ENCODE measurements at regions not wholly inside any gene's neighbourhood (a gene's known extent, or its start where the extent isn't known, plus 50 kb on each side); places are given as distances from the start of the nearest gene placed in this dataset.
"Not testable (repeated sequence)": the region's sequence is repeated elsewhere in the genome, so short reads cannot be mapped to it uniquely, and the experiment has no call there.

DNA sequence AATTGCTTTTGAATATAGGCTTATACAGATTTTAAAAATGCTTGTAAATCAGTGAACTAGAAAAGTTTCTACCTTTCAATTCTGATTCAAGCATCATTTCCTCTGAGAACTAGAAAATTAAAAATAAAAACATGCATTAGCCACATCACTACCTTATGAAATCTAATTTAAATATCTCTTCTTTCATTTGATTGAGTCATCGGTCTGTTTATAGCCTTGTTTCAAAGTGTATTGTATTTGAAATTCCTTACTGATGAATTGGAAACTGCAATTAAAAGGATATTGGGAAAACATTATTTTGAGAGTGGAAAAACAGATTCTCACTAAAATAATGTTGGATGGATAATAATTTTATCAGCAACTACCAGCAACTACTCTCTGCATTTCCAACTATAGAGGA, 717.7 kb upstream of the FAM98A start:
- no peak for DNase-seq (ENCODE audit: low read depth in 2 of 2)

DNA sequence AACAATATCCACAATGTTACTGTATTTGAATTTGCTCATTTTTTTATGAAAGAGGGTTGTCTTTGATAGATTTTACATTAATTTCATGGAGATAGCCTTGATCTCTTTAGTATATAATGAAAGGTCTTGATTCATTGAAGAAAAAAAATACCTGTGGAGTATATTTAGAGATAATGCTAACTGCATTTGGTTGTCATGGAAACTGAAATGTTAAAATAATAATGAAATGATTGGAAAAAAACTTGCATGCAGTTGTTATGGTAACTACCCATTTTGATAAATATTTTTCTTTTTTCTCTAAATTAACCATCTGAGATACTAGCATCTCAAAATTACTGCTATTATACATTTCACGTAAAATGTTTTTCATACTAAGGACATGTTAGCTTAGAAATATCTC, 712.7 kb upstream of the FAM98A start:
- no peak for DNase-seq (ENCODE audit: low read depth in 2 of 2)

- no peak for DNase-seq (ENCODE audit: low read depth in 2 of 2)
Observed at GRCh38 chr2:34308140-34308539, 709.0 kb upstream of the FAM98A start.

GRCh38 chr2:34307636-34308035, 708.5 kb upstream of the FAM98A start:
- no peak for DNase-seq (ENCODE audit: low read depth in 2 of 2)

GRCh38 chr2:34306745-34307144, 707.6 kb upstream of the FAM98A start:
- DNase-seq (ENCODE audit: low read depth in 2 of 2): no peak

- no peak for DNase-seq (ENCODE audit: low read depth in 2 of 2)
Observed at GRCh38 chr2:34305587-34305986, 706.5 kb upstream of the FAM98A start.

GRCh38 chr2:34294961-34295360, 695.9 kb upstream of the FAM98A start:
- DNase-seq (ENCODE audit: low read depth in 2 of 2): no peak

DNA sequence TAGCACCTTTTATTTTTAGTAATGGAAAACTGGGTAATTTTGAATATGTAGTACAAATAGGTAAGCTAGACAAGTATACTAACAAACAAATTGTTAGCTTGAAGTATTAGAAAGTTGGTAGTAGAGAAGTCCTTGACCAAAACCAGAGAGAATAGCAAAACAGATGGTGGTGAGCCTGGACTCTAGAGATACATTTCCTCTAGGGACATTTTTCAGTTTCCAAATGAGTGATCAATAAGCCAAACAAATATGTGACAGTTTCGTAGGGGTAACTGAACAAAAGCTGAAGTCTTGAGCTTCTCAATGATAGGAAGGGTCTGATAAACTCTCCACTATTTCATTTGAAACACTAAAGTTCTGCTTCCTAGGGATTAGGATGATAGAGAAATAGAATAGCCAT, 692.0 kb upstream of the FAM98A start:
- DNase-seq (ENCODE audit: low read depth in 2 of 2): no peak

GRCh38 chr2:34288016-34288415, 688.9 kb upstream of the FAM98A start:
- DNase-seq (ENCODE audit: low read depth in 2 of 2): no peak

GRCh38 chr2:34280606-34281005, 681.5 kb upstream of the FAM98A start:
- no peak for DNase-seq (ENCODE audit: low read depth in 2 of 2)

GRCh38 chr2:34266908-34267697, 668.0 kb upstream of the FAM98A start:
- no peak for DNase-seq (ENCODE audit: low read depth in 2 of 2)

DNA sequence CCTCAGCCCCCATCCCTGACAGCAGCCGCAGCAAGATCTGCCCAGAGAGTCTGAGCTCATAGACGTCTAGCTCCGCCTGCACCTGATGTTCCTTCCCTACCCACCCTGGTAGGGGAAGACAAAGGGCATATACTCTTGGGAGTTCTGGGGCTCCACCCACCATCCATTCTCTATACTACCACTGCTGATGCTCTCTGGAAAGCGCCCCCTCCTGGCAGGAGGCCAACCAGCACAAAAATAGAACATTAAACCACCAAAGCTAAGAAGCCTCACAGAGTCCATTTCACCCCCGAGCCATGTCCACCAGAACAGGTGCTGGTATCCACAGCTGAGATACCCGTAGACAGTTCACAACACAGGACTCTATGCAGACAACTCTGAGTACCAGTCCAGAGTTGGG, 662.6 kb upstream of the FAM98A start:
- no peak for DNase-seq (ENCODE audit: low read depth in 2 of 2)

DNA sequence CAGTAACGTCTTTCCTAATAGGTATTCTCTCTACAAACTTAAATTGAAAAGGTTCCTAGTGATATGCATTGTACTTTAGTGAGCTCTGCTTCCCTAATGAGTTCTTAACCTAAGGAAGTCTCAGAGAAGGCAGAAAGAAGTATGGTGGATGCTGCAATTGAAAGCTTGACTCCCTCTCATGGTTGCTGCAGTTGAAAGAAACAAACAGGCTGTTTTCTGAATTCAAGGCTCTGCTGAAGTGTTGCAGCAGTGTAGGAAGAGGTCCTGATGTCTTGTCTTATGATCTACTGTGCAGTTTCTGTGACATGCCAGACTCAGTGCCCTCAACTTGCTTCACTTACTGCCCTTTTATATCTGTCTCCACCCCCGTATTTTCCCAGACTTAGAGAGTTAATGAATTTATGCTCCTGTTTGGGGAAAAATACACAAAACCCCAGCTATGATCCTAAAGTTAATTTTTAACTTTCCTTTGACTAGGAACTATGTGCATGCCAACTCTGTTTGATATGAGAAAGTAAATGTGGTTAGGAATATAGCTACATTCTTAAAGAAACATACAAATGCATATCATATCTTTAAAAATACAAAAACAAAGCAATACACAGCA, 655.3 kb upstream of the FAM98A start:
- DNase-seq (ENCODE audit: low read depth in 2 of 2): no peak

DNA sequence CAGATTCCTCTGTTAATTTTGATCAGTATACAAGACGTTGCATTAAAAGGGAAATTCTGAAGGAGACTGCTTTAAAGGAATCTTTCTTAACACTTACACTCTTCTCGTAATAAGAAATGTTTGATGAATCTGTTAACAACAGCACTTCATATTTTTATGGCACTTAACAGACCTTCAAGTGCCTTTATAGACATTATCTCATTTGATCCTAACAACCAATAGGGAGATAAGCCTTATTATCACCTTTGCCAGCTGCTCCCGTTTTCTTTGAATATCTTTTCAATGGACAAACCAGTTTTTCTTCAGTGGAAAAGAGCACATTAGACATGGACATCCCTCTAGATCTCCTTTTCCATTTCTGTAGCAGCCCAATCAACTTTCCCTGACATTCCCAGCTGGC, 653.0 kb upstream of the FAM98A start:
- DNase-seq (ENCODE audit: low read depth in 2 of 2): no peak

DNA sequence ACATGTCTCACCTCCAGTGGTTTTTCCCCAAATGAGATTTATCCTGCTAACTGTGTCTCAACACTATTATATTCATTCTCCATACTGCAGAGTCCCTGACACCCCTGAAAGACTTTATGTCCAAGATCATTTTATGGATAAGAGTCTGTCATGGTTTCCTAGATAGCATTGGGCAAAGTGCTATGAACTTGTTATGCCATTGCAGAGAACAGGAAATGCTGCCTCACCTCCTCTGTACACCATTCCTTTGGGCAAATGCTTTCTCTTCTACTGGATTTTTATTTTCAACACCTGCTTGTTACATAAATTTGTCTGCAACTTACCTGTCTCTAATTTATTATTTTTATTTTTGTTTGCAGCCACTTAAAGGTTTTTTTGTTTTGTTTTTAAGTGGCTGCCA, 652.5 kb upstream of the FAM98A start:
- no peak for DNase-seq (ENCODE audit: low read depth in 2 of 2)

DNA sequence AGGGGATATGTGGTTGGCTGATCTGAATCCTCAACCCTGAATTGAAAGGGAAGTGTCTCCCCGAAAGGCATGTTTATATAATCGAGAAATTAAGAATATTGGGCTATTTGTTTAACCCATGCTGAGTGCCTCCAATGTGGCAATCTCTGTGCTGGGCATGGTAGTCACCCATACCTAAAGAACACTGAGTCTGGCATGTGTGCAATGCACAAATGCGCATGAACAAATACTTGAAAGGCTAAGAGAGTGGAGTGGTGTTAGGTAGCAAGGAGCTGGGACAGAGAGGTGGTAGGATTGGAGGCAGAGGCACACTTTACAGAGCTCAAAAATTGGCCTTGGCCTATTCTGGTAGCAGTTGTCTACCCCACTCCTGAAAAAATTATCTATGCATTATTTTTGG, 645.1 kb upstream of the FAM98A start:
- DNase-seq (ENCODE audit: low read depth in 2 of 2): no peak

- DNase-seq (ENCODE audit: low read depth in 2 of 2): no peak
Observed at GRCh38 chr2:34242763-34243123, 643.6 kb upstream of the FAM98A start.

GRCh38 chr2:34241905-34242762, 643.0 kb upstream of the FAM98A start:
- no peak for DNase-seq (ENCODE audit: low read depth in 2 of 2)

GRCh38 chr2:34239511-34239910, 640.4 kb upstream of the FAM98A start:
- no peak for DNase-seq (ENCODE audit: low read depth in 2 of 2)

- no peak for DNase-seq (ENCODE audit: low read depth in 2 of 2)
Observed at GRCh38 chr2:34234823-34235222, 635.7 kb upstream of the FAM98A start.

DNA sequence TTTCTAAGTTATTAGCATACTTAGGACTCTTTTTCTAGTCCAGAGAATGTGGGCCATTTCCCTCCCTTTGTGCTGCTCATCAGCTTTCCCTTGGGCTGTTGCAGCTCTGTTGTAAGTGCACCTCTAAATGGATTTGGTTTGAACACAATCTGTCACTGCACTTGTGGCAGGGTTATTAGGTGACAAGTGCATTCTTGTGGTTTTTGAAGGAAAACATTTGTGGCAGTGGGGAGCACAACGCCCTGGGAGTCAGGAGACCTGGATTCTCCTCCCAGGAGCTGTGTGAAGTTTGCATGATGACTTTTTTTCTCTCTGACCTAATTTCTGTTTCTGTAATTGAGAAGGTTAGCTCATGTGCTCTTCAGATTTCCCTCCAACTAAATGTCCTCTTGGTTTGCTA, 630.9 kb upstream of the FAM98A start:
- DNase-seq (ENCODE audit: low read depth in 2 of 2): no peak

DNA sequence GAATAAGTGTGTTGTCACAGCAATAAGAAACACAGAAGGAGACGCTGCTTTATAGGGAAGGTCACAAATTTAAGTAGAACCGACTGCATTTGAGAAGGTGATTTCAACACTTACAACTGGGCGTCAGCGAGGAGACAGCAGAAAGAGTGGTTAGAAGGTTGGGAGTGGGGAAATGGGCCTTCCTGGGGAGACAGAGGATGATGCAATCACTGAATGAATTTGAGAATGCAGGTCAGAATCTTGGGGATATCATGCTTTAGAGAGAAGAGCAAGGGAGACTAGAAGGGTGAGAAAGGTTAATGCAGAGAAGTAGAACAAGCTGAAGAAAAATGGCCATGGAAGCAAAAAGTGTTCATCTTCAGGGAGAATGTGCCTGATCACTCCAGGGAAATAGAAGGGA, 616.1 kb upstream of the FAM98A start:
- DNase-seq (ENCODE audit: low read depth in 2 of 2): no peak

- DNase-seq (ENCODE audit: low read depth in 2 of 2): not testable (repeated sequence)
Observed at GRCh38 chr2:34210382-34210781, 611.3 kb upstream of the FAM98A start.
